ENCODE measurements at regions not wholly inside any gene's neighbourhood (a gene's known extent, or its start where the extent isn't known, plus 50 kb on each side); places are given as distances from the start of the nearest gene placed in this dataset.

GRCh38 chr4:123786920-123787319 is 390.3 kb downstream of the SPRY1 start:
- TF ChIP-seq CTCF (IDR thresholded peaks at IDR 0.05) (no peak), ZFX (IDR thresholded peaks at IDR 0.05; ENCODE audit: borderline replicate concordance) (no peak)

All from 22Rv1 (cell line).